Fibroblast of lung (primary cell): ENCODE measurements at regions not wholly inside any gene's neighbourhood (a gene's known extent, or its start where the extent isn't known, plus 50 kb on each side); places are given as distances from the start of the nearest gene placed in this dataset.

Source experiments
- DNase-seq, 2 donors: peaks; one replicate each; pipeline versions ENCODE4 v3.0.0 to v3.0.0-alpha.2; 2010; ENCODE audit warnings: low read depth in 2 of 2
- H2AFZ ChIP-seq: 2 replicates; pipeline ENCODE4 v1.5.1; 2012; ENCODE audit warnings: low read length, control low read depth, inconsistent platforms
- H3K27ac ChIP-seq: 2 replicates; pipeline ENCODE4 v1.5.1; 2011; ENCODE audit warnings: low read length, control low read depth; ENCODE audit not compliant: insufficient read depth
- H3K27me3 ChIP-seq: 2 replicates; pipeline ENCODE4 v1.5.1; 2011; ENCODE audit warnings: mild to moderate bottlenecking, low read length; ENCODE audit not compliant: control insufficient read depth, insufficient read depth
- H3K36me3 ChIP-seq: 2 replicates; pipeline ENCODE4 v1.5.1; 2011; ENCODE audit warnings: low read length; ENCODE audit not compliant: control insufficient read depth, insufficient read depth
- H3K4me1 ChIP-seq: 2 replicates; pipeline ENCODE4 v1.5.1; 2011; ENCODE audit warnings: low read length; ENCODE audit not compliant: control insufficient read depth, insufficient read depth; ENCODE audit errors: extremely low read depth
- H3K4me2 ChIP-seq: 2 replicates; pipeline ENCODE4 v1.5.1; 2011; ENCODE audit warnings: low read length, control low read depth; ENCODE audit not compliant: insufficient read depth; ENCODE audit errors: extremely low read depth
- H3K4me3 ChIP-seq, 4 experiments: fragments of 200-600 bp in 1 of 4; sonication (generic) in 1 of 4; replicated peaks in 1 of 4; 2 replicates each; pipeline ENCODE4 v1.5.1; 2011 to 2016; ENCODE audit warnings: low read length in 4 of 4, low read depth in 3 of 4, mild to moderate bottlenecking in 3 of 4, control low read depth in 2 of 4, inconsistent platforms in 1 of 4, mixed read lengths in 1 of 4; ENCODE audit not compliant: insufficient read depth in 1 of 4; ENCODE audit errors: control extremely low read depth in 1 of 4
- H3K79me2 ChIP-seq: 2 replicates; pipeline ENCODE4 v1.5.1; 2012; ENCODE audit warnings: mild to moderate bottlenecking, low read length, inconsistent platforms; ENCODE audit not compliant: control insufficient read depth, insufficient read depth
- H3K9ac ChIP-seq: 2 replicates; pipeline ENCODE4 v1.5.1; 2011; ENCODE audit warnings: mild to moderate bottlenecking, low read length, control low read depth; ENCODE audit not compliant: insufficient read depth
- H3K9me3 ChIP-seq: 2 replicates; pipeline ENCODE4 v1.5.1; 2012; ENCODE audit warnings: low read depth, low read length; ENCODE audit not compliant: control insufficient read depth, insufficient read depth
- H4K20me1 ChIP-seq: 2 replicates; pipeline ENCODE4 v1.5.1; 2011; ENCODE audit warnings: low read length; ENCODE audit not compliant: control insufficient read depth, insufficient read depth; ENCODE audit errors: extremely low read depth
- EZH2 ChIP-seq: IDR thresholded peaks from 2 replicates; pipeline ENCODE4 v1.5.1; 2012; ENCODE audit warnings: low read length, control low read depth, mild to moderate bottlenecking; ENCODE audit errors: missing control alignments
- TF ChIP-seq, protein P1 (sequence below), 2 donors: IDR thresholded peaks in 1 of 2; conservative IDR thresholded peaks in 1 of 2; 1 replicate in 1 of 2; 2 replicates in 1 of 2; pipeline ENCODE4 v1.5.1; 2011 to 2012; ENCODE audit warnings: low read length in 2 of 2, control low read depth in 1 of 2, inconsistent platforms in 1 of 2, low read depth in 1 of 2, mild to moderate bottlenecking in 1 of 2

DNA sequence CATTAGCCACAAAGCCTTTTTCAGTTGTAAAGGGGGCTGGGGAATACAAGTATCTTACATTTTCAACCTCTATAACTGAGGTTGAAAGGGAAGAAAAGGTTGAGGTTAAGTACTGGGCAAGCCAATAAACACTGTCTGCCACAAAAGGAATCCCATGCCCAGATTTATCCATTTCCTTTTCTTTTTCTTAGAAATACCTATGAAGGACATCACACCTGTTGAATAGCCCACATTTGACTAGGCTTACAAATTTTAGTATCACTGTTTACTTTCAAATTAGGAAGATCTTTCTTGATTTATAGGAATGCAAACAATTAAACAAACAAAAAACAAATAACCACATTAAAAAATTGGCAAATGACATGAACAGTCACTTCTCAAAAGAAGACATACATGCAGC lies 81.0 kb upstream of the CAV2 start:
- H3K4me2 ChIP-seq: no peak overlapping the region
- no peaks in the 10 kb centered on the region for H3K4me1 ChIP-seq
- no peaks in the 10 kb centered on the region for H3K9me3 ChIP-seq
- DNase-seq: no peak
- TF ChIP-seq, protein P1, sequence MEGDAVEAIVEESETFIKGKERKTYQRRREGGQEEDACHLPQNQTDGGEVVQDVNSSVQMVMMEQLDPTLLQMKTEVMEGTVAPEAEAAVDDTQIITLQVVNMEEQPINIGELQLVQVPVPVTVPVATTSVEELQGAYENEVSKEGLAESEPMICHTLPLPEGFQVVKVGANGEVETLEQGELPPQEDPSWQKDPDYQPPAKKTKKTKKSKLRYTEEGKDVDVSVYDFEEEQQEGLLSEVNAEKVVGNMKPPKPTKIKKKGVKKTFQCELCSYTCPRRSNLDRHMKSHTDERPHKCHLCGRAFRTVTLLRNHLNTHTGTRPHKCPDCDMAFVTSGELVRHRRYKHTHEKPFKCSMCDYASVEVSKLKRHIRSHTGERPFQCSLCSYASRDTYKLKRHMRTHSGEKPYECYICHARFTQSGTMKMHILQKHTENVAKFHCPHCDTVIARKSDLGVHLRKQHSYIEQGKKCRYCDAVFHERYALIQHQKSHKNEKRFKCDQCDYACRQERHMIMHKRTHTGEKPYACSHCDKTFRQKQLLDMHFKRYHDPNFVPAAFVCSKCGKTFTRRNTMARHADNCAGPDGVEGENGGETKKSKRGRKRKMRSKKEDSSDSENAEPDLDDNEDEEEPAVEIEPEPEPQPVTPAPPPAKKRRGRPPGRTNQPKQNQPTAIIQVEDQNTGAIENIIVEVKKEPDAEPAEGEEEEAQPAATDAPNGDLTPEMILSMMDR (conservative IDR thresholded peaks at IDR 0.05 in 1 of 2, IDR thresholded peaks at IDR 0.05 in 1 of 2; ENCODE audit: low read depth in 1 of 2, low read length in 2 of 2): no peak
- TF ChIP-seq EZH2: no peak
- H3K79me2 ChIP-seq: no peaks in the 10 kb centered on the region
- H3K9ac ChIP-seq: no peak overlapping the region
- H3K4me3 ChIP-seq: no peak overlapping the region
- no peak overlapping the region for H3K27ac ChIP-seq
- no peaks in the 10 kb centered on the region for H4K20me1 ChIP-seq
- no peaks in the 10 kb centered on the region for H3K36me3 ChIP-seq
- H3K27me3 ChIP-seq: no peaks in the 10 kb centered on the region
- H2AFZ ChIP-seq: no peak overlapping the region

DNA sequence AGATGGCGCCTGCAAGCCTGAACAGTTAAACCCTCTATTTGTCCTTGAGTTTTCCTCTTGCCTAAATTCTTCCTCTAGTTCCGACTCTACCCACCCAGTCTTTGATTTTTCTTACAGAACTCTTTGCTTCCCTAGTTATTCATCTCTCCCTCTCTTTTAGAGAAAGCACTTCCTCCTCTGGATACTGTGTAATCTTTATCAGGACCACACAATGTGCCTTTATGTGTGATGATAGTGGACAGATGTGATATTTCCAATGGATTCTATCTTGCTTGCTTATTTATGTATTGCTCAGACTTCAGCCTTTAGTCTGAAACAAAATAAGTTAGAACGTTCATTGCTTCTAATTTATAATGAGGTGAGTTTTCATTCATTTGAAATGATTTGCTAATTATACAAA lies 79.5 kb upstream of the CAV2 start:
- Histone ChIP-seq H4K20me1 (no peaks in the 10 kb centered on the region), H2AFZ (no peak overlapping the region), H3K79me2 (no peaks in the 10 kb centered on the region), H3K4me2 (no peak overlapping the region), H3K9me3 (no peaks in the 10 kb centered on the region), H3K4me1 (no peaks in the 10 kb centered on the region), H3K9ac (no peak overlapping the region), H3K27ac (no peak overlapping the region), H3K36me3 (no peaks in the 10 kb centered on the region), H3K4me3 (no peak overlapping the region), H3K27me3 (no peaks in the 10 kb centered on the region)
- no peak for TF ChIP-seq EZH2
- TF ChIP-seq, protein P1 (conservative IDR thresholded peaks at IDR 0.05 in 1 of 2, IDR thresholded peaks at IDR 0.05 in 1 of 2; ENCODE audit: low read depth in 1 of 2, low read length in 2 of 2): no peak
- DNase-seq: no peak

DNA sequence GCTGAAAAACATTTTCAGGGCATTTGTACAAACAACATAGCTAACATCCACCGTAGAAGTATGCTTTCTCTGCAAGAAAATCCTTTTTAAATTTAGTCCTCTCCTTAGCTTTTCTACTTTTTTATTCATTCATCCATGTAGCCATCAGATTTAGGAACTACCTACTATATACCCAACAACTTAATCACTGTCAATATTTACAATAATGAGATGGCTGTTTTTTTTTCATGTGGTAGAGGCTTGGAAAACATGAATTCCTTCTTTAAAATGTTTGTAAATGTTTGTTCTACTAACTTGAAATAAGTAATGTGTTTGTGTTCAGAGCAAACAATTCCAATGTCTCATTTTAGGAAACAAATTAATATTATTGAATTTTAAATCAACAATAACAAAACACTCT lies 78.2 kb upstream of the CAV2 start:
- Histone ChIP-seq H3K9ac (no peak overlapping the region), H3K79me2 (no peaks in the 10 kb centered on the region), H3K9me3 (no peaks in the 10 kb centered on the region), H3K27me3 (no peaks in the 10 kb centered on the region), H3K27ac (no peak overlapping the region), H3K4me2 (no peak overlapping the region), H3K4me1 (peaks cover 2% of the 10 kb centered on the region), H2AFZ (no peak overlapping the region), H3K36me3 (no peaks in the 10 kb centered on the region), H3K4me3 (no peak overlapping the region), H4K20me1 (no peaks in the 10 kb centered on the region)
- TF ChIP-seq EZH2: no peak
- TF ChIP-seq, protein P1 (conservative IDR thresholded peaks at IDR 0.05 in 1 of 2, IDR thresholded peaks at IDR 0.05 in 1 of 2; ENCODE audit: low read depth in 1 of 2, low read length in 2 of 2): no peak
- DNase-seq: no peak
